Neural cell (in vitro differentiated cells): ENCODE measurements at regions not wholly inside any gene's neighbourhood (a gene's known extent, or its start where the extent isn't known, plus 50 kb on each side); places are given as distances from the start of the nearest gene placed in this dataset.

ENCODE experiments used
- H2AFZ ChIP-seq: fragments of 200-600, 300-800 bp; sonication (generic), shearing (Covaris generic); 2 replicates; pipeline ENCODE4 v1.6.0; 2014; ENCODE audit warnings: low read depth, mild to moderate bottlenecking, antibody characterized with exemption, low read length, moderate library complexity
- H3F3A ChIP-seq: fragments of 200-600 bp; shearing (Covaris generic); 2 replicates; pipeline ENCODE4 v1.6.1; 2016; ENCODE audit warnings: mild to moderate bottlenecking, moderate library complexity, mixed read lengths, antibody characterized with exemption, low read length; ENCODE audit not compliant: insufficient read depth, poor library complexity, severe bottlenecking
- H3K27ac ChIP-seq: fragments of 200-600, 300-800 bp; sonication (generic), shearing (Covaris generic); 2 replicates; pipeline ENCODE4 v1.5.1; 2014; ENCODE audit warnings: mild to moderate bottlenecking, low read length, moderate library complexity
- H3K27me3 ChIP-seq: fragments of 300-800, 200-600 bp; sonication (generic), shearing (Covaris generic); 2 replicates; pipeline ENCODE4 v1.6.0; 2014; ENCODE audit warnings: mild to moderate bottlenecking, low read depth, low read length, moderate library complexity; ENCODE audit not compliant: insufficient read depth
- H3K36me3 ChIP-seq: fragments of 300-800, 200-600 bp; sonication (generic), shearing (Covaris generic); 2 replicates; pipeline ENCODE4 v1.5.1; 2014; ENCODE audit warnings: mild to moderate bottlenecking, antibody characterized with exemption, low read length, moderate library complexity; ENCODE audit not compliant: insufficient read depth
- H3K4me2 ChIP-seq: fragments of 300-800, 200-600 bp; sonication (generic), shearing (Covaris generic); 2 replicates; pipeline ENCODE4 v1.6.0; 2014; ENCODE audit warnings: mild to moderate bottlenecking, low read length
- H3K4me3 ChIP-seq: fragments of 300-800, 200-600 bp; sonication (generic), shearing (Covaris generic); 2 replicates; pipeline ENCODE4 v1.5.1; 2014; ENCODE audit warnings: mild to moderate bottlenecking, low read length, moderate library complexity
- H3K79me2 ChIP-seq: fragments of 200-600 bp; shearing (Covaris generic); replicated peaks from 2 replicates; pipeline ENCODE4 v1.6.0; 2014; ENCODE audit warnings: mild to moderate bottlenecking, low read length, moderate library complexity; ENCODE audit not compliant: insufficient read depth
- H3K9ac ChIP-seq: fragments of 300-800, 200-600 bp; sonication (generic), shearing (Covaris generic); 2 replicates; pipeline ENCODE4 v1.6.1; 2016; ENCODE audit warnings: mild to moderate bottlenecking, low read length, mixed read lengths
- H3K9me2 ChIP-seq: fragments of 200-600 bp; shearing (Covaris generic); 2 replicates; pipeline ENCODE4 v1.6.1; 2016; ENCODE audit warnings: mild to moderate bottlenecking, low read length, mixed read lengths; ENCODE audit not compliant: insufficient read depth
- H3K9me3 ChIP-seq: fragments of 200-600, 300-800 bp; sonication (generic), shearing (Covaris generic); 2 replicates; pipeline ENCODE4 v1.6.1; 2016; ENCODE audit warnings: mild to moderate bottlenecking, mixed run types, low read length, moderate library complexity, mixed read lengths
- H4K20me1 ChIP-seq: fragments of 200-600 bp; shearing (Covaris generic); 2 replicates; pipeline ENCODE4 v1.6.1; 2016; ENCODE audit warnings: mild to moderate bottlenecking, mixed run types; ENCODE audit not compliant: insufficient read depth
- EP300 ChIP-seq: fragments of 450-650 bp; conservative IDR thresholded peaks from 2 replicates; pipeline ENCODE4 v1.6.1; 2014; ENCODE audit warnings: antibody characterized with exemption, mild to moderate bottlenecking, moderate library complexity; ENCODE audit not compliant: poor library complexity, severe bottlenecking
- EZH2 ChIP-seq: fragments of 200-600, 300-800 bp; shearing (Covaris generic), sonication (generic); IDR thresholded peaks from 2 replicates; pipeline ENCODE4 v1.6.1; 2014; ENCODE audit warnings: antibody characterized with exemption, low read length, borderline replicate concordance, mild to moderate bottlenecking; ENCODE audit not compliant: insufficient read depth, poor library complexity, severe bottlenecking
- MXI1 ChIP-seq: fragments of 450-650 bp; conservative IDR thresholded peaks from 2 replicates; pipeline ENCODE4 v1.6.1; 2014; ENCODE audit warnings: antibody characterized with exemption, mild to moderate bottlenecking; ENCODE audit not compliant: poor library complexity, severe bottlenecking
- POLR2AphosphoS5 ChIP-seq: IDR thresholded peaks from 2 replicates; pipeline ENCODE4 v1.6.1; 2012
- RAD21 ChIP-seq: fragments of 450-650 bp; conservative IDR thresholded peaks from 2 replicates; pipeline ENCODE4 v1.6.1; 2014; ENCODE audit warnings: antibody characterized with exemption, mild to moderate bottlenecking, moderate library complexity
- SMC3 ChIP-seq: fragments of 450-650 bp; conservative IDR thresholded peaks from 2 replicates; pipeline ENCODE4 v1.6.1; 2014; ENCODE audit warnings: antibody characterized with exemption, mild to moderate bottlenecking, moderate library complexity; ENCODE audit not compliant: poor library complexity
- TAF1 ChIP-seq: IDR thresholded peaks from 2 replicates; pipeline ENCODE4 v1.6.1; 2012; ENCODE audit warnings: low read depth
- TF ChIP-seq, protein P1 (sequence below): IDR thresholded peaks from 2 replicates; pipeline ENCODE4 v1.6.1; 2012; ENCODE audit warnings: borderline replicate concordance
- TF ChIP-seq, protein P2 (sequence below): fragments of 450-650 bp; IDR thresholded peaks from 2 replicates; pipeline ENCODE4 v1.5.1; 2014; ENCODE audit warnings: antibody characterized with exemption, mild to moderate bottlenecking, moderate library complexity; ENCODE audit not compliant: poor library complexity, severe bottlenecking

DNA sequence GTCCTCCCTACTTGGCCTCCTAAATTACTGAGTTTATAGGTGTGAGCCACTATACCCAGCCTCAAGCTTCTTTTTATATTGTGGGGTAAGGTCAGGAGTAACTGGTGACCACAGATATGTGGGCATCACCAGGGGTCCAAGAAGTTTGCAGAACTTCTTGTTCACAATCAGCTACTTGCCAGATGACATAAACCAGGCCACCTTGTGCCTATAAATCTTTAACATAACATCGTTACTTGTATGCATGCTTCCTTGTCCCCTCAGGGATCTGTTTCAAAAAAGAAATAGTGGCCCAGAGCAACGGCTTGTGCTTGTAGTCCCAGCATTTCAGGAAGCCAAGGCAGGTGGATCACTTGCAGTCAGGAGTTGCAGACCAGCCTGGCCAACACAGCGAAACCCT, 115.1 kb upstream of the FAM174B start:
- no peaks in the 10 kb centered on the region for H4K20me1 ChIP-seq
- H3K27ac ChIP-seq, result no peak overlapping the region
- no peaks in the 10 kb centered on the region for H3F3A ChIP-seq
- H3K4me2 ChIP-seq, result no peak overlapping the region
- no peaks in the 10 kb centered on the region for H3K9me2 ChIP-seq
- no peaks in the 10 kb centered on the region for H3K9me3 ChIP-seq
- H3K27me3 ChIP-seq, result no peaks in the 10 kb centered on the region
- no peaks in the 10 kb centered on the region for H3K79me2 ChIP-seq
- no peak overlapping the region for H3K4me3 ChIP-seq
- no peak overlapping the region for H2AFZ ChIP-seq
- no peak overlapping the region for H3K9ac ChIP-seq
- no peaks in the 10 kb centered on the region for H3K36me3 ChIP-seq
- TF ChIP-seq, protein P1, sequence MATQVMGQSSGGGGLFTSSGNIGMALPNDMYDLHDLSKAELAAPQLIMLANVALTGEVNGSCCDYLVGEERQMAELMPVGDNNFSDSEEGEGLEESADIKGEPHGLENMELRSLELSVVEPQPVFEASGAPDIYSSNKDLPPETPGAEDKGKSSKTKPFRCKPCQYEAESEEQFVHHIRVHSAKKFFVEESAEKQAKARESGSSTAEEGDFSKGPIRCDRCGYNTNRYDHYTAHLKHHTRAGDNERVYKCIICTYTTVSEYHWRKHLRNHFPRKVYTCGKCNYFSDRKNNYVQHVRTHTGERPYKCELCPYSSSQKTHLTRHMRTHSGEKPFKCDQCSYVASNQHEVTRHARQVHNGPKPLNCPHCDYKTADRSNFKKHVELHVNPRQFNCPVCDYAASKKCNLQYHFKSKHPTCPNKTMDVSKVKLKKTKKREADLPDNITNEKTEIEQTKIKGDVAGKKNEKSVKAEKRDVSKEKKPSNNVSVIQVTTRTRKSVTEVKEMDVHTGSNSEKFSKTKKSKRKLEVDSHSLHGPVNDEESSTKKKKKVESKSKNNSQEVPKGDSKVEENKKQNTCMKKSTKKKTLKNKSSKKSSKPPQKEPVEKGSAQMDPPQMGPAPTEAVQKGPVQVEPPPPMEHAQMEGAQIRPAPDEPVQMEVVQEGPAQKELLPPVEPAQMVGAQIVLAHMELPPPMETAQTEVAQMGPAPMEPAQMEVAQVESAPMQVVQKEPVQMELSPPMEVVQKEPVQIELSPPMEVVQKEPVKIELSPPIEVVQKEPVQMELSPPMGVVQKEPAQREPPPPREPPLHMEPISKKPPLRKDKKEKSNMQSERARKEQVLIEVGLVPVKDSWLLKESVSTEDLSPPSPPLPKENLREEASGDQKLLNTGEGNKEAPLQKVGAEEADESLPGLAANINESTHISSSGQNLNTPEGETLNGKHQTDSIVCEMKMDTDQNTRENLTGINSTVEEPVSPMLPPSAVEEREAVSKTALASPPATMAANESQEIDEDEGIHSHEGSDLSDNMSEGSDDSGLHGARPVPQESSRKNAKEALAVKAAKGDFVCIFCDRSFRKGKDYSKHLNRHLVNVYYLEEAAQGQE, result no peak
- no peak for TF ChIP-seq TAF1
- TF ChIP-seq RAD21, result no peak
- TF ChIP-seq, protein P2, sequence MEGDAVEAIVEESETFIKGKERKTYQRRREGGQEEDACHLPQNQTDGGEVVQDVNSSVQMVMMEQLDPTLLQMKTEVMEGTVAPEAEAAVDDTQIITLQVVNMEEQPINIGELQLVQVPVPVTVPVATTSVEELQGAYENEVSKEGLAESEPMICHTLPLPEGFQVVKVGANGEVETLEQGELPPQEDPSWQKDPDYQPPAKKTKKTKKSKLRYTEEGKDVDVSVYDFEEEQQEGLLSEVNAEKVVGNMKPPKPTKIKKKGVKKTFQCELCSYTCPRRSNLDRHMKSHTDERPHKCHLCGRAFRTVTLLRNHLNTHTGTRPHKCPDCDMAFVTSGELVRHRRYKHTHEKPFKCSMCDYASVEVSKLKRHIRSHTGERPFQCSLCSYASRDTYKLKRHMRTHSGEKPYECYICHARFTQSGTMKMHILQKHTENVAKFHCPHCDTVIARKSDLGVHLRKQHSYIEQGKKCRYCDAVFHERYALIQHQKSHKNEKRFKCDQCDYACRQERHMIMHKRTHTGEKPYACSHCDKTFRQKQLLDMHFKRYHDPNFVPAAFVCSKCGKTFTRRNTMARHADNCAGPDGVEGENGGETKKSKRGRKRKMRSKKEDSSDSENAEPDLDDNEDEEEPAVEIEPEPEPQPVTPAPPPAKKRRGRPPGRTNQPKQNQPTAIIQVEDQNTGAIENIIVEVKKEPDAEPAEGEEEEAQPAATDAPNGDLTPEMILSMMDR, result no peak
- TF ChIP-seq SMC3, result no peak
- no peak for TF ChIP-seq MXI1
- no peak for TF ChIP-seq EP300
- TF ChIP-seq EZH2, result no peak
- TF ChIP-seq POLR2AphosphoS5, result no peak

DNA sequence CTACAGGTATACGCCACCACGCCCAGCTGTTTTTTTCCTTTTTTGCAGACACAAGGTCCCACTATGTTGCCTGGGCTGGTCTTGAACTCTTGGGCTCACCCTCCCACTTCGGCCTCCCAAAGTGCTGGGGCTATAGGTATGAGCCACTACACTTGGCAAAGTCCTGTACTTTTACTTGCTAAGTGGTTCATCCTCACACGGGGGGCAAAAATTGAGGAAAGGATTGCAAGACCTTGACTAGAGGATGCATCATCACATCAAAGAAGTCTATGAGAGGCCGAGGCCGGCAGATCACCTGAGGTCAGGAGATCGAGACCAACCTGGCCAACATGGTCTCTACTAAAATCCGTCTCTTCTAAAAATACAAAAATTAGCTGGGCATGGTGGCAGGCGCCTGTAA, 116.5 kb upstream of the FAM174B start:
- Histone ChIP-seq H3K9me2 (no peaks in the 10 kb centered on the region), H2AFZ (no peak overlapping the region), H3K4me2 (no peak overlapping the region), H3K27ac (no peak overlapping the region), H3F3A (no peaks in the 10 kb centered on the region), H4K20me1 (no peaks in the 10 kb centered on the region), H3K36me3 (no peaks in the 10 kb centered on the region), H3K79me2 (no peaks in the 10 kb centered on the region), H3K9me3 (no peaks in the 10 kb centered on the region), H3K9ac (no peak overlapping the region), H3K27me3 (no peaks in the 10 kb centered on the region), H3K4me3 (no peak overlapping the region)
- TF ChIP-seq RAD21 (no peak), TAF1 (no peak), EZH2 (no peak)
- TF ChIP-seq, protein P2, result no peak
